ENCODE measurements at regions not wholly inside any gene's neighbourhood (a gene's known extent, or its start where the extent isn't known, plus 50 kb on each side); places are given as distances from the start of the nearest gene placed in this dataset.

DNA sequence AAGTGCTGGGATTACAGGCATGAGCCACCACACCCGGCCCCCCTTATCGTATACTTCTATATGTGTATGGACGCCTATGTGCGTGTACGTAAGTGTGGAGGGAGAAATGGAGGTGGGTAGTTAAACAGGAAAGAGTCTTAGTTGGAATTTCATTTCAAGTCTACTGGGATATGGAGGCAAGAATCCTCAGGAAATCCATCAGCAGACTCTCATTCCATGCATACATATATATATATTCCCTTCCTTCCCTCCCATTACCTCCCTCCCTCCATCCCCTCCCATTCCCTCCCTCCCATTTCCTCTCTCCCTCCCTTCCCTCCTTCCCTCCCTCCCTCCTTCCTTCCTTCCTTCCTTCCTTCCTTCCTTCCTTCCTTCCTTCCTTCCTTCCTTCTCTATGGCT, 391.7 kb upstream of the RBFOX1 start:
- TF ChIP-seq, protein P1, sequence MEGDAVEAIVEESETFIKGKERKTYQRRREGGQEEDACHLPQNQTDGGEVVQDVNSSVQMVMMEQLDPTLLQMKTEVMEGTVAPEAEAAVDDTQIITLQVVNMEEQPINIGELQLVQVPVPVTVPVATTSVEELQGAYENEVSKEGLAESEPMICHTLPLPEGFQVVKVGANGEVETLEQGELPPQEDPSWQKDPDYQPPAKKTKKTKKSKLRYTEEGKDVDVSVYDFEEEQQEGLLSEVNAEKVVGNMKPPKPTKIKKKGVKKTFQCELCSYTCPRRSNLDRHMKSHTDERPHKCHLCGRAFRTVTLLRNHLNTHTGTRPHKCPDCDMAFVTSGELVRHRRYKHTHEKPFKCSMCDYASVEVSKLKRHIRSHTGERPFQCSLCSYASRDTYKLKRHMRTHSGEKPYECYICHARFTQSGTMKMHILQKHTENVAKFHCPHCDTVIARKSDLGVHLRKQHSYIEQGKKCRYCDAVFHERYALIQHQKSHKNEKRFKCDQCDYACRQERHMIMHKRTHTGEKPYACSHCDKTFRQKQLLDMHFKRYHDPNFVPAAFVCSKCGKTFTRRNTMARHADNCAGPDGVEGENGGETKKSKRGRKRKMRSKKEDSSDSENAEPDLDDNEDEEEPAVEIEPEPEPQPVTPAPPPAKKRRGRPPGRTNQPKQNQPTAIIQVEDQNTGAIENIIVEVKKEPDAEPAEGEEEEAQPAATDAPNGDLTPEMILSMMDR (IDR thresholded peaks at IDR 0.05; ENCODE audit: unreplicated experiment in 3 of 3) = no peak
- Mint-ChIP-seq H3K4me1 (no peaks in the 10 kb centered on the region), H3K36me3 (ENCODE audit: low read depth) (no peaks in the 10 kb centered on the region), H3K9me3 (no peaks in the 10 kb centered on the region), H3K27ac (no peak overlapping the region), H3K4me3 (no peak overlapping the region), H3K27me3 (ENCODE audit: low read depth) (peaks cover 4% of the 10 kb centered on the region)

DNA sequence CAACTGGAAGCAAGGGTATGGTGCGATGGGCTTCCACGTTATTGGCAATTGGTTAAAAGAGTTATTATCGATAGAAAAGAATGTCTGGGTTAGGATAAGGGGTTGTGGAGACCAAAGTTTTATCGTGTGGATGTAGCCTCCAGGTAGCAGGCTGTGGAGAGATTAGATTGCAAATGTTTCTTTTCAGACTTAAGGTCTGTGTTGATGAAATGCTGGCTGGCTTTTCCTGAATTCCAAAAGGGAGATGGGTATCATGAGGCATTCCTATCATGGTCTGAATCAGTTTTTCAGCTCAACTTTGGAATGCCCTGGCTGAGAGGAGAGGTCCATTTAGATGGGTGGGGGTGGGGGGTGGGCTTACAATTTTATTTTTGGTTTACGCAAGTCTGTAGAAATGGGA, 395.0 kb upstream of the RBFOX1 start:
- Mint-ChIP-seq H3K9me3 (no peaks in the 10 kb centered on the region), H3K27ac (no peak overlapping the region), H3K36me3 (ENCODE audit: low read depth) (no peaks in the 10 kb centered on the region), H3K4me3 (no peak overlapping the region), H3K4me1 (no peaks in the 10 kb centered on the region), H3K27me3 (ENCODE audit: low read depth) (peaks cover 4% of the 10 kb centered on the region)
- TF ChIP-seq, protein P1 (IDR thresholded peaks at IDR 0.05; ENCODE audit: unreplicated experiment in 3 of 3) = no peak

DNA sequence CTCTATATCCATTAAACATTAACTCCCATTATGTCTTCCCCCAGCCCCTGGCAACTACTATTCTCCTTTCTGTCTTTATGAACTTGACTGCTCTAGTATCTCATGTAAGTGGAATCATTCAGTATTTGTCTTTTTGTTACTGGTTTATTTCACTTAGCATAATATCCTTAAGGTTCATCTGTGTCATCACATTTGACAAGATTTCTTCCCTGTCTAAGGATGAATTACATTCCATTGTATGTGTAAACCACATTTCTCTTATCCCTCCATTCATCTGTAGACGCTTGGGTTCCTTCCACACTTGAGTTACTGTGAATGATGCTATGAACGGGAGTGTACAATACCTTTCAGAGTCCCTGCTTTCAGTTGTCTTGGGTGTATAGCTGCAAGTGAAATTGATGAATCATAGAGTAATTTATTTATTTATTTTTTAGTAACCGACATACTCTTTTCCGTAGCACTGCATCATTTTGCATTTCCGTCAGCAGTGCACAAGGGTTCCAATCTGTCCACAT, 399.7 kb upstream of the RBFOX1 start:
- peaks cover 3% of the 10 kb centered on the region for H3K9me3 Mint-ChIP-seq

DNA sequence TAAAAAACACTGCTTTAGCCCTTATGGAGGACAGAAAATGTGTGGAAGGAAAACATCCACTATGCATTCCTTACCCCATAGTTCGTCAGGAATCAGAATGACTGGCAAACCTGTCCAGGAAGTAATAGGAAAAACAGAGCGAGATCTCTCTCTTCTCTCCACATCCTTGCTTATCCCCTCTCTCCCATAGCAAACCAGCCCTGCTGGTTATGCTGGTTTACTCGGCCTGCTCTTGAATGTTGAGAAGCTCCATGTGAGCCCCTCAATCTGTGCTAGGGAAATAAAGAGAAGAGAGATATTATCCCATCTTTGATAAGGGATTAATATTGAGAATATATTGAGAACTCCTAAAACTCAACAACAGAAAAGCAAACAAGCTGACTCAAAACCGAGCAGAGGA, 402.8 kb upstream of the RBFOX1 start:
- H3K27ac Mint-ChIP-seq = no peak overlapping the region
- TF ChIP-seq, protein P1 (IDR thresholded peaks at IDR 0.05; ENCODE audit: unreplicated experiment in 3 of 3) = no peak
- H3K9me3 Mint-ChIP-seq = peaks cover 3% of the 10 kb centered on the region
- no peaks in the 10 kb centered on the region for H3K36me3 Mint-ChIP-seq (ENCODE audit: low read depth)
- H3K4me1 Mint-ChIP-seq = no peaks in the 10 kb centered on the region
- no peaks in the 10 kb centered on the region for H3K27me3 Mint-ChIP-seq (ENCODE audit: low read depth)
- no peak overlapping the region for H3K4me3 Mint-ChIP-seq

More for the DNA sequence above, 399.7 kb upstream of the RBFOX1 start:
- Mint-ChIP-seq H3K36me3 (ENCODE audit: low read depth) (no peaks in the 10 kb centered on the region), H3K4me1 (no peaks in the 10 kb centered on the region), H3K27me3 (ENCODE audit: low read depth) (no peaks in the 10 kb centered on the region), H3K4me3 (no peak overlapping the region), H3K27ac (no peak overlapping the region)
- TF ChIP-seq, protein P1 (IDR thresholded peaks at IDR 0.05; ENCODE audit: unreplicated experiment in 3 of 3) = no peak

DNA sequence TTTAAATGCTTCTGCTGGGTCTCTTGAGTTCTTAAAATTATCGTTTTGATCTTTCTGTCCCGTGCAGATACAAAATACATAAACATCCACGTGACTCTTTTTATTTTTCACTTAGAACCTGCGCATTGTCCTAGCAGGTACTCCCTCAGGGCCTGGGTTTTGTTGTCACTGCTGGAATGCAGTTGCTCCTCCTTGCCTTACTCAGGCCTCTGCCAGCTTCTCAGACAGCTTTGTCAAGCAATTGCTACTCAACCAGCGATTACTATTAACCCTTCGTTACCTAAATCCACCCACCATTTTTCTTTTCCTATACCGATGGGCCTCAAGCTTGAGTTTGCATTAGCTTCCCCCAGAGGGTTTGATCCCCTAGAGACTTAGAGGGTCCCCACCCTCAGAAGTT, 405.9 kb upstream of the RBFOX1 start:
- TF ChIP-seq, protein P1 (IDR thresholded peaks at IDR 0.05; ENCODE audit: unreplicated experiment in 3 of 3) = no peak
- no peak overlapping the region for H3K27ac Mint-ChIP-seq
- H3K27me3 Mint-ChIP-seq (ENCODE audit: low read depth) = no peaks in the 10 kb centered on the region
- no peaks in the 10 kb centered on the region for H3K4me1 Mint-ChIP-seq
- H3K36me3 Mint-ChIP-seq (ENCODE audit: low read depth) = no peaks in the 10 kb centered on the region
- H3K4me3 Mint-ChIP-seq = no peak overlapping the region
- H3K9me3 Mint-ChIP-seq = no peaks in the 10 kb centered on the region

DNA sequence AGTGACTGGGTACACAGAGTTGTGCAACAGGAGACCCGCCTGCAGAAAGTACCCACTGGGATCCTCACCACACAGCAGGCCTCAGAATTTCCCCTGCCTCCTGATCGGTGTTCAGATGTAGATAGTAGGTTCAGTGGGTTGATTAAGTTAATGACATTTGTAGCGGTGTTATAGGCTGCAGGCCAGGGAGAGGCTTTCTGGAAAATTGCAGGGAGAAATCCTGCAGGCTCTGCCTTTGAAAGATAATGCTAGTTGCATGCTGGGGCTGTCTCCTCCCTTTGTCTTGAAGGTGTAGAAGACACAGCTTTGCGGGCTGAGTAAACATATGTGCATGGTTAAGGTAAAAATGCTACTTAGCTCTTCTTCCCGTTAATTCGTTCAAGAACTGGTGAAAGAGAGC, 406.3 kb upstream of the RBFOX1 start:
- TF ChIP-seq, protein P1 (IDR thresholded peaks at IDR 0.05; ENCODE audit: unreplicated experiment in 3 of 3) = no peak
- Mint-ChIP-seq H3K9me3 (no peaks in the 10 kb centered on the region), H3K36me3 (ENCODE audit: low read depth) (no peaks in the 10 kb centered on the region), H3K4me1 (no peaks in the 10 kb centered on the region), H3K27ac (no peak overlapping the region), H3K4me3 (no peak overlapping the region), H3K27me3 (ENCODE audit: low read depth) (no peaks in the 10 kb centered on the region)

Measured in nephron (organoid).